ENCODE measurements at regions not wholly inside any gene's neighbourhood (a gene's known extent, or its start where the extent isn't known, plus 50 kb on each side); places are given as distances from the start of the nearest gene placed in this dataset.

DNA sequence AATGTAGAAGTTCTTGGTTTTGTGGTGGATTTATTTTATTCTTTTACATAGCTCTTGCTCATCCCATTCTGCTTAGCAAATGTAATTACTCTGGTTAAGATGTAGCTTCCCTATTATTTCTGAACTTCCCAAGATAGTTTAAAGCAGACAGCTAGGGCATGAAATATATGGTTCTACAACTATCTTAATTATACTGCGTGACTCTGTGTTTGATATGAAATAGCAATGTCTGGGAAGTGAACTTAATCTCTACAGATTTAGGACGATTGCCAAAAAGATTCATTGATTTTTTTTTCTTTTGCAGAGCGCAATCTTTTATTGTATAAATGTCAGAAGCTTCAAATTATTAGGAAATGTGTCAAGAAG is 529.3 kb upstream of the ZNF608 start:
- TF ChIP-seq, protein P1, sequence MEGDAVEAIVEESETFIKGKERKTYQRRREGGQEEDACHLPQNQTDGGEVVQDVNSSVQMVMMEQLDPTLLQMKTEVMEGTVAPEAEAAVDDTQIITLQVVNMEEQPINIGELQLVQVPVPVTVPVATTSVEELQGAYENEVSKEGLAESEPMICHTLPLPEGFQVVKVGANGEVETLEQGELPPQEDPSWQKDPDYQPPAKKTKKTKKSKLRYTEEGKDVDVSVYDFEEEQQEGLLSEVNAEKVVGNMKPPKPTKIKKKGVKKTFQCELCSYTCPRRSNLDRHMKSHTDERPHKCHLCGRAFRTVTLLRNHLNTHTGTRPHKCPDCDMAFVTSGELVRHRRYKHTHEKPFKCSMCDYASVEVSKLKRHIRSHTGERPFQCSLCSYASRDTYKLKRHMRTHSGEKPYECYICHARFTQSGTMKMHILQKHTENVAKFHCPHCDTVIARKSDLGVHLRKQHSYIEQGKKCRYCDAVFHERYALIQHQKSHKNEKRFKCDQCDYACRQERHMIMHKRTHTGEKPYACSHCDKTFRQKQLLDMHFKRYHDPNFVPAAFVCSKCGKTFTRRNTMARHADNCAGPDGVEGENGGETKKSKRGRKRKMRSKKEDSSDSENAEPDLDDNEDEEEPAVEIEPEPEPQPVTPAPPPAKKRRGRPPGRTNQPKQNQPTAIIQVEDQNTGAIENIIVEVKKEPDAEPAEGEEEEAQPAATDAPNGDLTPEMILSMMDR (IDR thresholded peaks at IDR 0.05): no peak
- no peak for TF ChIP-seq EZH2 (IDR thresholded peaks at IDR 0.05)
